ENCODE measurements at regions not wholly inside any gene's neighbourhood (a gene's known extent, or its start where the extent isn't known, plus 50 kb on each side); places are given as distances from the start of the nearest gene placed in this dataset.

DNA sequence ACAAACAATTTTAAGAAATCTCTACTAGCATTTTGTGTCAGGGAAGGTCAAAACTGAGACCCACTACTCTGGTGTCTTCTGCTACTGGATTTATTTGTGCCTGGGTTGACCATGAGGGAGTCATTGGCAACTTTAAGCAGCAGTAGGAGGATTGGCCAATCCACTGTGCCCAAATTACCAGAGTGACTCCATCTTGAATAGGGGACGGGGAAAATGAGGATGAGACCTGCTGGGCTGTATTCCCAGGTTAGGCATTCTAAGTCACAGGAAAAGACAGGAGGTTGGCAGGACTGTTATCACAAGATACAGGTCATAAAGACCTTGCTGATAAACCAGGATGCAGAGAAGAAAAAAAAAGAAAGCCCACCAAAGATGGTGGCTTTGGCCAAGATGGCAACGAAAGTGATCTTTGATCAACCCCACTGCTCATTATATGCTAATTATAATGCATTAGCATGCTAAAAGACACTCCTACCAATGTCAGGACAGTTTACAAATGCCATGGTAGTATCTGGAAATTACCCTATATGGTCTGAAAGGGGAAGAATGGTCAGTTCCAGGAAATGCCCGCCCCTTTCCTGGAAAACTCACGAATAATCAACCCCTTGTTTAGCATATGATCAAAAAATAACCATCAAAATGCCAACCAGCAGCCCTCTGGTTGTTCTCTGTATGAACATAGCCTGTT lies 200.9 kb downstream of the LTN1 start:
- Histone ChIP-seq H3K4me3 (no peak overlapping the region; the same call in 1 of the 2 replicates), H2AFZ (ENCODE audit: low read depth, low read length) (peak overlapping the region; percentile 18; the same call in 1 of the 2 replicates), H3K4me2 (ENCODE audit: insufficient read depth, low read length) (no peak overlapping the region), H3K79me2 (ENCODE audit: control insufficient read depth, insufficient read depth, low read length) (no peaks in the 10 kb centered on the region), H3K9me1 (ENCODE audit: control insufficient read depth, insufficient read depth, low read length) (no peaks in the 10 kb centered on the region), H3K4me1 (replicated peaks in 1 of 2; ENCODE audit: control insufficient read depth in 2 of 2, insufficient read depth in 2 of 2, low read length in 2 of 2) (no peaks in the 10 kb centered on the region; a peak in 1 of 5 replicates), H4K20me1 (replicated peaks; ENCODE audit: control insufficient read depth, insufficient read depth, low read length) (no peaks in the 10 kb centered on the region), H3K27ac (ENCODE audit: extremely low read depth, low read depth, low read length) (no peak overlapping the region), H3K9me3 (replicated peaks; ENCODE audit: control insufficient read depth, insufficient read depth, low read depth, low read length) (no peaks in the 10 kb centered on the region), H3K27me3 (ENCODE audit: control insufficient read depth in 2 of 2, insufficient read depth in 2 of 2, low read length in 2 of 2) (no peaks in the 10 kb centered on the region), H3K36me3 (ENCODE audit: control insufficient read depth, insufficient read depth, low read length) (no peaks in the 10 kb centered on the region), H3K9ac (ENCODE audit: insufficient read depth in 1 of 2, low read depth in 2 of 2, low read length in 2 of 2) (no peak overlapping the region)
- intact Hi-C loops (cut with micrococcal nuclease) (no loop called here), in situ Hi-C loops (cut with MboI) (no loop called here)
- no TSS peak for BruUV-seq (replicated peaks)
- ChIA-PET CTCF (ENCODE audit: low intra/inter-chr PET ratio) (interaction anchor here (0.6 to 1.6 kb wide), 3 partner anchors 46 to 476 kb away, joined by 3 to 4 read pairs (median 3); no protein-coding TSS in a partner anchor), POLR2A (no interaction called here)
- 2% methylated on average over 4 of the region's 4 CpGs for WGBS (ENCODE audit: insufficient coverage, low coverage, missing lambda C conversion rate)
- ATAC-seq, result no peak
- no peak for FAIRE-seq
- peak in 1 of 4 experiments; percentile 20 for DNase-seq (ENCODE audit: extremely low read depth in 1 of 4, low spot score in 3 of 4)
- TF ChIP-seq OTX1 (CRISPR knock-in tag; IDR thresholded peaks at IDR 0.05), result peak; percentile 98
- TF ChIP-seq GABPA (tag; conservative IDR thresholded peaks at IDR 0.05; ENCODE audit: low read depth), result peak; percentile 58
- TF ChIP-seq EP400 (IDR thresholded peaks at IDR 0.05), result no peak
- TF ChIP-seq MAZ (CRISPR knock-in tag; conservative IDR thresholded peaks at IDR 0.05 in 1 of 2, IDR thresholded peaks at IDR 0.05 in 1 of 2), result peak in 1 of 2 experiments; percentile 77; a peak in 2 of 4 replicates
- TF ChIP-seq SAFB2 (IDR thresholded peaks at IDR 0.05; ENCODE audit: borderline replicate concordance, low read depth, low read length, severe bottlenecking), result no peak
- TF ChIP-seq U2AF1 (optimal IDR thresholded peaks at IDR 0.05; ENCODE audit: low read depth, low read length), result no peak
- TF ChIP-seq, protein P1, sequence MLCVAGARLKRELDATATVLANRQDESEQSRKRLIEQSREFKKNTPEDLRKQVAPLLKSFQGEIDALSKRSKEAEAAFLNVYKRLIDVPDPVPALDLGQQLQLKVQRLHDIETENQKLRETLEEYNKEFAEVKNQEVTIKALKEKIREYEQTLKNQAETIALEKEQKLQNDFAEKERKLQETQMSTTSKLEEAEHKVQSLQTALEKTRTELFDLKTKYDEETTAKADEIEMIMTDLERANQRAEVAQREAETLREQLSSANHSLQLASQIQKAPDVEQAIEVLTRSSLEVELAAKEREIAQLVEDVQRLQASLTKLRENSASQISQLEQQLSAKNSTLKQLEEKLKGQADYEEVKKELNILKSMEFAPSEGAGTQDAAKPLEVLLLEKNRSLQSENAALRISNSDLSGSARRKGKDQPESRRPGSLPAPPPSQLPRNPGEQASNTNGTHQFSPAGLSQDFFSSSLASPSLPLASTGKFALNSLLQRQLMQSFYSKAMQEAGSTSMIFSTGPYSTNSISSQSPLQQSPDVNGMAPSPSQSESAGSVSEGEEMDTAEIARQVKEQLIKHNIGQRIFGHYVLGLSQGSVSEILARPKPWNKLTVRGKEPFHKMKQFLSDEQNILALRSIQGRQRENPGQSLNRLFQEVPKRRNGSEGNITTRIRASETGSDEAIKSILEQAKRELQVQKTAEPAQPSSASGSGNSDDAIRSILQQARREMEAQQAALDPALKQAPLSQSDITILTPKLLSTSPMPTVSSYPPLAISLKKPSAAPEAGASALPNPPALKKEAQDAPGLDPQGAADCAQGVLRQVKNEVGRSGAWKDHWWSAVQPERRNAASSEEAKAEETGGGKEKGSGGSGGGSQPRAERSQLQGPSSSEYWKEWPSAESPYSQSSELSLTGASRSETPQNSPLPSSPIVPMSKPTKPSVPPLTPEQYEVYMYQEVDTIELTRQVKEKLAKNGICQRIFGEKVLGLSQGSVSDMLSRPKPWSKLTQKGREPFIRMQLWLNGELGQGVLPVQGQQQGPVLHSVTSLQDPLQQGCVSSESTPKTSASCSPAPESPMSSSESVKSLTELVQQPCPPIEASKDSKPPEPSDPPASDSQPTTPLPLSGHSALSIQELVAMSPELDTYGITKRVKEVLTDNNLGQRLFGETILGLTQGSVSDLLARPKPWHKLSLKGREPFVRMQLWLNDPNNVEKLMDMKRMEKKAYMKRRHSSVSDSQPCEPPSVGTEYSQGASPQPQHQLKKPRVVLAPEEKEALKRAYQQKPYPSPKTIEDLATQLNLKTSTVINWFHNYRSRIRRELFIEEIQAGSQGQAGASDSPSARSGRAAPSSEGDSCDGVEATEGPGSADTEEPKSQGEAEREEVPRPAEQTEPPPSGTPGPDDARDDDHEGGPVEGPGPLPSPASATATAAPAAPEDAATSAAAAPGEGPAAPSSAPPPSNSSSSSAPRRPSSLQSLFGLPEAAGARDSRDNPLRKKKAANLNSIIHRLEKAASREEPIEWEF (CRISPR knock-in tag; IDR thresholded peaks at IDR 0.05), result peak; percentile 97
- TF ChIP-seq ZNF766 (CRISPR knock-in tag; conservative IDR thresholded peaks at IDR 0.05), result peak; percentile 98
- no peak for TF ChIP-seq RBFOX2 (IDR thresholded peaks at IDR 0.05; ENCODE audit: low read depth, low read length)
- TF ChIP-seq CHD1 (IDR thresholded peaks at IDR 0.05; ENCODE audit: low read length), result no peak
- no peak for TF ChIP-seq BCOR (IDR thresholded peaks at IDR 0.05)
- no peak for TF ChIP-seq NR2C1 (IDR thresholded peaks at IDR 0.05)
- TF ChIP-seq NR2C1 (tag; IDR thresholded peaks at IDR 0.05), result peak; percentile 61; the same call in 1 of the 2 replicates
- TF ChIP-seq GATAD2B (IDR thresholded peaks at IDR 0.05; ENCODE audit: borderline replicate concordance), result no peak
- 0 out of 2 replicates have a peak, but pooled peaks have one; percentile 35 for TF ChIP-seq ELF4 (CRISPR knock-in tag; IDR thresholded peaks at IDR 0.05)
- peak in 1 of 2 experiments; percentile 23; a peak in 1 of 4 replicates for TF ChIP-seq RAD21 (CRISPR knock-in tag; conservative IDR thresholded peaks at IDR 0.05 in 1 of 2, IDR thresholded peaks at IDR 0.05 in 1 of 2)
- TF ChIP-seq STAT5A (IDR thresholded peaks at IDR 0.05; ENCODE audit: borderline replicate concordance, low read length), result peak; percentile 73; the same call in 1 of the 2 replicates
